ENCODE measurements at regions not wholly inside any gene's neighbourhood (a gene's known extent, or its start where the extent isn't known, plus 50 kb on each side); places are given as distances from the start of the nearest gene placed in this dataset.

DNA sequence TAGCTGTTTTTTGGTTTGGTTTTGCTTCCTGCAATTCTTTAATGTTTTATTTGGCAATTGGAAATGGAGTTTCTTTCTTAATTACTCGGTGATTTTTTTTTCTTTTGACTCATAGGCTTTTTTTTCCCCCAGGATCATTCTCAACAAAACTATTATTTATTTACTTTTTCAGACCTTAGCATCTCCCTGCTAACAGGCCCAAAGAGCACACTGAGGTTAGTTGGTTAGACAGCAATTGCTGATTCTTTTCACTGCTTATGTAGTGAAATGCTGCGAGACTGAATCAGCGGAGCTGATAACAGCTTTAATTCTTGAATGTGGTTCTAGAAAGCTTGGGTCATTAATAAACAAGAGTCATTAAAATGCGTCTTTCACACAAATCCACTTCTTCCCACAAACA, 79.1 kb upstream of the ZFP64 start (continued):
- TF ChIP-seq, protein P1, sequence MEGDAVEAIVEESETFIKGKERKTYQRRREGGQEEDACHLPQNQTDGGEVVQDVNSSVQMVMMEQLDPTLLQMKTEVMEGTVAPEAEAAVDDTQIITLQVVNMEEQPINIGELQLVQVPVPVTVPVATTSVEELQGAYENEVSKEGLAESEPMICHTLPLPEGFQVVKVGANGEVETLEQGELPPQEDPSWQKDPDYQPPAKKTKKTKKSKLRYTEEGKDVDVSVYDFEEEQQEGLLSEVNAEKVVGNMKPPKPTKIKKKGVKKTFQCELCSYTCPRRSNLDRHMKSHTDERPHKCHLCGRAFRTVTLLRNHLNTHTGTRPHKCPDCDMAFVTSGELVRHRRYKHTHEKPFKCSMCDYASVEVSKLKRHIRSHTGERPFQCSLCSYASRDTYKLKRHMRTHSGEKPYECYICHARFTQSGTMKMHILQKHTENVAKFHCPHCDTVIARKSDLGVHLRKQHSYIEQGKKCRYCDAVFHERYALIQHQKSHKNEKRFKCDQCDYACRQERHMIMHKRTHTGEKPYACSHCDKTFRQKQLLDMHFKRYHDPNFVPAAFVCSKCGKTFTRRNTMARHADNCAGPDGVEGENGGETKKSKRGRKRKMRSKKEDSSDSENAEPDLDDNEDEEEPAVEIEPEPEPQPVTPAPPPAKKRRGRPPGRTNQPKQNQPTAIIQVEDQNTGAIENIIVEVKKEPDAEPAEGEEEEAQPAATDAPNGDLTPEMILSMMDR (IDR thresholded peaks at IDR 0.05; ENCODE audit: control extremely low read depth in 1 of 3, insufficient read depth in 1 of 3, low read depth in 1 of 3, low read length in 3 of 3): no peak
- no peak for TF ChIP-seq CBX8 (IDR thresholded peaks at IDR 0.05; ENCODE audit: borderline replicate concordance, low read depth, low read length)
- no peak for TF ChIP-seq JUND (IDR thresholded peaks at IDR 0.05; ENCODE audit: low read length)
- no peak for TF ChIP-seq GTF2F1 (IDR thresholded peaks at IDR 0.05; ENCODE audit: borderline replicate concordance, low read depth, low read length)
- TF ChIP-seq SUZ12 (IDR thresholded peaks at IDR 0.05; ENCODE audit: low read length): no peak
- no peak for TF ChIP-seq CBX5 (IDR thresholded peaks at IDR 0.05; ENCODE audit: low read depth, low read length)
- no peak for TF ChIP-seq CHD2 (IDR thresholded peaks at IDR 0.05; ENCODE audit: low read length)

Measured in H1 (cell line).